GM18867 (cell line): ENCODE measurements at regions not wholly inside any gene's neighbourhood (a gene's known extent, or its start where the extent isn't known, plus 50 kb on each side); places are given as distances from the start of the nearest gene placed in this dataset.
"Not testable (repeated sequence)": the region's sequence is repeated elsewhere in the genome, so short reads cannot be mapped to it uniquely, and the experiment has no call there.

Experiments
- ATAC-seq: cut with Tn5 transposase; IDR thresholded peaks from one replicate; pipeline ENCODE4 v1.9.1; 2021; ENCODE audit warnings: mild to moderate bottlenecking, moderate library complexity; ENCODE audit not compliant: unreplicated experiment

DNA sequence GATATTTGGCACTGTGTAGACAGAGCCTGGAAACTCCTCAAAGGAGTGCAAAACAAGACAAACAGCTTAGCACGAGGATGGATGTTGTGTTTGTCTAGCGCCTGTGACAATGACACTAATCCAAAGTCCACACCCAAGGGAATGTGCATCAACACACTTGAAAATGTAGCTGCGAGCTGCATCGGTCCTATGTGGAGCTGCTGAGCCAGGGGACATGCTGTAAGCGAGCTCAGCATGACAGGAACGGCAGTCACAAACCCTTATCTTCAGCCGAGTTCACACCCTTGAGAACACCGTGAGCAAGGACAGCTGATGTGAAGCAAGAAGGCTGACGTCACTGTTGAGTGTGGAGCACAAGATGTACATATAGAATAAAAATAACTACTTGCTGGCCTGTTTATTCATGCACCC lies 684.3 kb downstream of the QKI start:
- no peak for ATAC-seq

DNA sequence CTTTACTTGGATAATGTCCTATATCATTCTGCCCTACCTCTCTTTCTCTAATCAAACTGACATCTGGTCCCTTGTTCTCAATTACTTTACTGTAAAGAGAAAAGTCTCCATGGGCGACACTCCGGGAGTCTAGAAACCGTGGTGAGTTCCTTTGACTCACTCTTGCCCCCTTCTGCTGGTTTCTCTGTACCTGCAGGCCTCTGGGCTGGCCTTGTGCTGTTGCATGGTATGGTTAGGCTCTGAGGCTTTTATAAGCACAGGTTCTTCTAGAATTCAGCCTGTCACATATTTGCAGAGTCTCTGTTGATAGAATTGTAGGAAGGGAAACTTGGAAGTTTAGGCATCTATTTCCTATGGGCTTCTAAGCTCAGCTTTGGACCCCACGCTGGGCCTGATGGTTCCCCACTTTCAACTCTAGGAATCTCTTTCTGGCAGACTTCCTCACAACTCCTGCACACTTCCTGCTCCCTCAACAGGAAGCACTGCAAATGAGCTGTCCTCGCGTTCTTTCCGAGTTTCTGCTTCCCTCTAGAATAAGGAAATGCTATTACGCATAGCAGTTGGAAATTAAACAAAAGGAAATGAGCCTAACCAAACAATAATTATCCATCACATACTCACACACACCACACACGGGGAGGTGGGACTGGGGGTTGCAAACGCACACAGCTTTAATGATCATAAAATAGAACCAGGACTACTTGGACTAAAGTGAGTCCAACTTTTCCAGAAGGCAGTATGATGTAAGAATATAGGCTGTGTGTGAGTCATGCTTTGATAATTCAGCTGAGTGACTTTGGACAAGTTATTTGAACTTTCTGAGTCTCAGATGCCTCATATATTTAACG lies 683.3 kb downstream of the QKI start:
- ATAC-seq = peak; percentile 41

DNA sequence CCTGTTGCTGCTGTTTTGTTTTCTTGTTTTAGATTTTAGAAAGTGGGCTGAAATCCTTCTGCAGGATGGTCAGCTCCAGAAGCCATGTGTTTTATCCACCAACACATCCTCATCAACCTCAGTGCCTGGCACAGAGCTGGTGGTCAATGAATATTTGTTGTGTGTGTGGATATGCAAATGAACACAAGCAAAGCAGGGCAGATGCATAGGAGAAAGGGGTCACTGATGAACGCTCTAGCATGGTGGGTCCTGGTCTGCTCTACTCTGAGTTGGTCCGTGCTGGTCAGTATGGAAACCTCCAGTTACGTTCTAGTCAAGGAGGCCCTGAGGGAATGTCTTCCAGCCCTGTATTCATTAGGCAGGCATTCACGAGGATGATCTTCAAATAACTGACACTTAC lies 682.5 kb downstream of the QKI start:
- no peak for ATAC-seq

DNA sequence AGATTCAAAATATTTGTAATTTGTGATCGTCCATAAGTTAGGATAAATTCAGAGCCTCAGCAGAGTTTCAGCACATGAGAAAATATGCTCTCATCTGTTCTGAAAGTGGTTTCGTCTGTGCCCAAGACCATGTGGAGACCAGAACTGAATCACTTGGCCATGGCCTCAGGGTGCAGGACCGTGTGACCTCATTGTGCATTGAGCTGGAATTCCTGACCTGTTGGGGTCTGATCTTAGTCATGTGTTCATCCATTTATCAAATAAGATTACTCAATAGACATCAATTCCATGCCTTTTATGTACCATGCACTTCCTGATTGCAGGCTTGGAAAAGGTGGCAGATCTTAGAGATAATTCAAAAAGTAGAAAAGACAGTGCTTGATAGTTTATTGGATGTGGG lies 680.5 kb downstream of the QKI start:
- no peak for ATAC-seq

DNA sequence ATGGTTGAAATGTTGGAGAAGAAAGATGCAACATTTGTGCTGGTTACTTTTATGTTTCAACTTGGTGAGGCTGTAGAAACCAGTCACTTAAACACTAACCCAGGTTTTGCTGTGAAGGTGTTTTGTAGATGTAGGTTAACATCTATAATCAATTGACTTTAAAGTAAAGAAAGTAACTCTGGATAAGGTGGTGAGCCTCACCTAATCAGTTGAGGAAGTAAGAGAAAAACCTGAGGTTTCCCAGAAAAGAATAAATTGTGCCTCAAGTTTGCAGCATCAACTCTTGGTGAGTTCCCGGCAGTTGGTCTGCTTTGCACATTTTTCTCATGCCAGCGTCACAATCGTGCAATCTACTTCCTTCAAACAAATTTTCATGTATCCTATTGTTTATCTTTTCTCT lies 673.4 kb downstream of the QKI start:
- ATAC-seq = no peak

DNA sequence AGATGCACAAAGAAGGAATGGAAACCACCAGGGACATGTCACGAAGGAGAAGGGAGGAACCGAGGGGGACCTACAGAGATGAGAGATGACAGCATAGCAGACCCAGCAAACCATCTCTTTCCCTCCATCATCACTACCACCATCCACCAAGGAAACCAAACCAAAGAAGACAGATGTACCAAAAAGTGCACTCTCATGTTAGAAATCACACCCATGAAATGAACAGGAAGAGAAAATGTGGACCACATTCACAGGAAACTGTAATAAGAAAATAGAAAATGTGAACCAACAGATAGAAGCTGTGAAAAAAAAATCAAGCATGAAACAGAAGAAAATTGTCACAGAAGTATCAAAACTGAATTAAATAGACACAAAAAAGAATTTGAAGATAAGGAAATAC lies 672.7 kb downstream of the QKI start:
- ATAC-seq = no peak

DNA sequence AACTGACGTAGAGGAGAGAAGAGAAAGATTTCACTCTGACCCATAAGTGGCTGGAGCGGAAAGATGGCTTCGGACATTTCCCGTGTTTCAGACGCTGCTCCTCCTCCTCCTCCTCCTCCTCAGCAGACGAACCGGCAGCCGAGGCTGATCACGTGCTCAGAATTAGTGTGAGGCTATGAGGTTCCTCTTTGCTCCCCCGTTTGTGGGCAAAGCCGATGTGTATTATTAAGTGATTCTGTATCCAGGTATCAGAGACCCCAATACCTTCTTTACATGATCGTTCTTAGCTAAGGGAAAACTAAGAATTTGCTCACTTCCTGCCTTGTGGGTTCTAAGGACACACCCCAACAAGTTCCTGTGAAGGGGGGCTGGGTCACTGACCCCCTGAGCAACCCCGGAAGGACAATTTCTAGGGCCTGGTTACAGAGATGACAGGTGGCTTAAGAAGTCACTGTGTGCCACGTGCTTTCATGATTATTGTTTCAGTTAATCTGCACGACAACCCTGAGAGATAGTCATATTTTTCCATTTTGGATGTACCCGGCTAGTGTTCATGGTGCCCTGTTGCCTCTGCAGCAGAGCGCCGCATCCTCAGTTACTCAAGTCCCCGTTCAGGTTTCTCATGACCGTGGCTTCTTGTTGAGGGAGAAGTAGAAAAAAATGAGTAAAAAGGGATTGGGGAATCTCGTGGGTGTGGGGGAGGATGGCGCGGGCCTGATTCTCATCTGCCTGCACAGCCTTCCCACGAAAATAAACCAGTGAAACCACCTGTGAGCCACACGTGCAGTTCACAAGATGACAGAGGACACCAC lies 671.8 kb downstream of the QKI start:
- ATAC-seq = no peak

DNA sequence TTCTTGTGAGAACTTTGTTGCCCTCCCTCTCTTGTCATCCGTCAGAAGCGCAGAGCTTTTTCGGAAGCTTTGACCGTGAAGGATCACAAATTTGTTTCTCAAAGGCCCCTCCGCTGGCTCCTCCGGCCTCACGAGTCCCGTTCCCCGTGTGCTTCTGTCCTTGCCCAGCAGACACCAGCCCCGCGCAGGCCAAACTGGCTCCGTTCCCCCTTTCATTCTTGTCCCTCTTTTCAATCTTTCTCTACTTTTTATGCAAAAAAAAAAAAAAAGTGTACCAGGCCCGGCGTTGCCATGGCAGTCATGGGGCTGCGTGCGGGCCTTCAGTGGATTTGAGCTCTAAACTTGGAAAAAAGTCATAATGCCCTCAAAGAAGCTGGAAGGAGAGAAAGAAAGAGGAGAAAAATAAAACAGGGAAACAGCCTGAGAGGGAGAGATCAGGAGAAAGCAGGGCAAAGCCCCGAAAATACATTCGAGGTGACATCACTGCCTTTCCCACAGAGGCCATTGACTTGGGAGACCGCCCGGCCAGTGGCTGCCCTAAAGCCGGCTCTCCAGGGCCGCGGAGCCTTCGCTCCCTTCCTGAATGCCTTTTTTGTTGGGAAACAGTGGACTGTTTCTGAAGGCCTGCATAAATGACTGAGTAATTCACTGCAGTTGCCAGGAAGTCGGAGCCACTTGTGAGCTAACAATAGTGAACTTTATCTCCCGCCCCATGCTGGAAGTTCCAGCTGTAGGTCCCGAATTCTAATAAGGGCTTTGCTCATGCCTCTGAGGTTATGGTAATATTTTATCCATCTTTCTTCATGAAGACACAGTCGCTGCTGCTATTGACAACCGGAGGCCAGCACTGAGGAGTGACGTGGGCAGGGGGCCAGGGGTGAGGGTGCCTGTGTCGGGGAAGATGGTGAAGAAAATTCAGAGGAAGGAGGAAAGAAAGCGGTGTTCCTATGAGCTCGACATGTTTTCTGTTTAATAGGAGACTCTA lies 670.9 kb downstream of the QKI start:
- ATAC-seq = no peak

DNA sequence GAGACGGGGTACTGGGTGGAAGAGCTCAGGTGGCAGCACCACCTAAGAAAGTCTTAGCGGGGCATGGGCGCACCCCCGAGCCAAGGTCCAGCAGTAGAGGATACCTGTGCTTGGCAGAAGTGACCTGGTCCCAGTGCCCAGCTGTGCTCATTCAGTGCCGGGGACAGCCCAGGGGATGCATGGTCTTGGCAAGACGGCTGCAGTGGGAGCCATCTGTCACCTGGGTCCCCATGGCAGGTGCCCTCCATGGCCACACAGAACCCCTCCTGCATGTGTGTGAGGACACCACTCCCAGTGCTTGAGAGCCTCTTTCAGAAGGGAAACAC lies 664.7 kb downstream of the QKI start:
- no peak for ATAC-seq

DNA sequence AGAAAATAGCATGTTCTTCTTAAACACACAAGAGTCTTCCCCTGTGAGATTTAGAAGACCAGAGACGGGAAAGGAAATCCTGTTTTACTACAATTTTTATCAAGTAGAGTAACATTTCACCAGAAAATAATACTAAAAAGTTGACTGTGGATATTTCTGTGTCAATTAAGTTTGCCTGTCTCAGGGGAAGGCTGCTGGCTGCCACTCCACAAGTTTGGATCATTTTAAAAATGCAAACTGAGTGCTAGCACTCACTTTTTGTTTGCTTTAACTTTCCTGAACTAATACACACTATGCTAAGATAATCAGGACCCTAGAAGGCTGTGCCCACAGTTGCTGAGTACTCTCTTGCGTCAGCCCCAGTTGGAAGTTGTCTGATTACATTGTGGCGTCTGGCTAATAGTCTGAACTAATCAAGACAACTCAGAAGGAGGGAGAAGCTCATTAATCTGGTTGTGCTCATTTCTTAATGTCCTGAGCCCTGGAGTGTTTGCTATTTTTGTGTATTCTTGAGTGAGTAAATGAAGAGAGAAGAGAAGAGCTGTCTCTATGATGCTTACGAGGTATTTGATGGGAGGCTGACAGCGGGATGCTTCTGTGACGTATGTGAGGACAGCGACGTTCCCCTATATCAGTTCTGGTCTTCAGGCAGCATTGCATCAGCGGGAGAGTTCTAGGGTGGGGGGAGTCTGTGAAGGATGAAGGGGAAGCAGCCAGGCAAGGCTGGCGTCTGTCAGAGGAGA lies 664.2 kb downstream of the QKI start:
- ATAC-seq = no peak

DNA sequence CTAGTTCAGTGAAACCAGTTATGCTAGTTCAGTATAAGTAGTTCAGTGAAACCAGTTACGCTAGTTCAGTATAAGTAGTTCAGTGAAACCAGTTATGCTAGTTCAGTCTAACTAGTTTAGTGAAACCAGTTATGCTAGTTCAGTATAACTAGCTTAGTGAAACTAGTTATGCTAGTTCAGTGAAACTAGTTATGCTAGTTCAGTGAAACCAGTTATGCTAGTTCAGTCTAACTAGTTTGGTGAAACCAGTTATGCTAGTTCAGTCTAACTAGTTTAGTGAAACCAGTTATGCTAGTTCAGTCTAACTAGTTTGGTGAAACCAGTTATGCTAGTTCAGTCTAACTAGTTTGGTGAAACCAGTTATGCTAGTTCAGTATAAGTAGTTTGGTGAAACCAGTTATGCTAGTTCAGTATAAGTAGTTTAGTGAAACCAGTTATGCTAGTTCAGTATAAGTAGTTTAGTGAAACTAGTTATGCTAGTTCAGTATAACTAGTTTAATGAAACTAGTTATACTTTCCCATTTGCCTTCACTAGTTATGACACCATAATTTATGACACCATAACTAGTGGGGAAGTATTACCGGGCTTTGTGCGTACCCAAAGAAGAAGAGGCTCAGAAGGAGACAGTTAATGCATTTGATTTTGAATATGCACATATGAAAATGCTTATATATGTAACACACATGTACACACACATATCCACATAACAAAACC lies 662.5 kb downstream of the QKI start:
- not testable (repeated sequence) for ATAC-seq

DNA sequence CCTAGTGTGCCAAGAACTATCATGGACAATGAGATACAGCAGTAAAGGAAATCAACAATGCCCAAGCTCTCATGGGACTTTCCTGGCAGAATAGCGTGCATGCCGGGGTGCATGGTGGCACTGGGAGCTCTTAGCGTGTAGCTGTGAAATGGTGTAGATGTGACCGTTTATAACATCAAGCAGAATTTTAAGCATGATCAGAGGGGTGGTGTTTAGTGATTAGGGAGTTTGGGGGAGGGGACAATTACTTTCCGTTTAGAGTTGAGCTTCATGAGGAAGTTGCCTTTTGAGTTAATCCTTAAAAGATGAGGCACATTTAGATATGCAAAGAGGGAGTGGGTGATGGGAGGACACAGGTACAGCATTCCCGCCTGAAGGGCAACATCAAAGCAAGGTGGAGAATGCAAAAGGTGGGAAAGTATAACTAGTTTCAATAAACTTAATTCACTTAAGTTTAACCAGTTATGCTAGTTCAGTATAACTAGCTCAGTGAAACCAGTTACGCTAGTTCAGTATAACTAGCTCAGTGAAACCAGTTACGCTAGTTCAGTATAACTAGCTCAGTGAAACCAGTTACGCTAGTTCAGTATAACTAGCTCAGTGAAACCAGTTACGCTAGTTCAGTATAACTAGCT lies 661.6 kb downstream of the QKI start:
- no peak for ATAC-seq

DNA sequence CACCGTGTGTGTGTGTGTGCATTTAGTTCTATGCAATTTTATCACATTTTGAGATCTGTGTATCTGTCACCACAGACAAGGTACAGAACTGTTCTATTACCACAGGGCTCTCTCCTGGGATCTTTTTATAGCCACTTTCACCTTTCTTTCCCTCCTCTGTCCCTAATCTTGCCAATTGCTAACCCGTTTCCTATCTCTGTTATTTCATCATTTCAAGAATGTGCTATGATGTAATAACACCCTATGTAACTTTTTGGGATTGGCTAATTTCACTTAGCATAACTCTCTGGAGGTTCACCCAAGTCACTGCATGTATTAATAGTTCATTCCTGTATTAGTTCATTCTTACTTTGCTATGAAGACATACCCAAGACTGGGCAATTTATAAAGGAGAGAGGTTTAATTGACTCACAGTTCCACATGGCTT lies 657.7 kb downstream of the QKI start:
- no peak for ATAC-seq

DNA sequence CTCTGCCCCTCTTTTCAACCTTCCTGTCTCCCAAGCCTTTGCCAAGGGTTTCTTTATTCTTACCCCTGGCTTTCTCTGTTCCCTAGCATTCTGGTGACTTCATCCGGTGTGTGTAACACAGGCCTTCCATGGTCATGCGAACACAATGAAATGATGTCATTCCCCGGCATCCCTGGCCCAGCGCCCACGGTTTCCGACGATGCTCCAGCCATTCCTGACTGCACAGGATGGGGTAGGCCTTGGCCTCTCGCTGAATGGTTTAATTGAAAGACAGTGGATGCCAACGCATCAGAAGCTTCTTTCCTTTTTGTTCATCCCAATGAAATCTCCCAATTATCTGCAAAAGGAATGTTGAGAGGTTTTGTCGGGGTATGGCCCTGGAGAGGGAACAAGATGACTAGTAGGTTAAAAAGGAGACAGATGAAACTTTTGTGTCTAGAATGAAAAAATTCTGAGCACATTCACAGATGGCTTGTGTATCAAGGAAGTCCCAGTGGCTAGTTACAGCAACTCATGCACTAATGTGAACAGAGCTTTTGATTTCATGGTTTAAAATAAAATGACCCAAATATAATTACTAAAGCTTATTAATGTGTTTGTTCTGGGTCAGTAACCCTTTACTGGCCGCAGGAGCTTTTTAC lies 655.0 kb downstream of the QKI start:
- no peak for ATAC-seq

DNA sequence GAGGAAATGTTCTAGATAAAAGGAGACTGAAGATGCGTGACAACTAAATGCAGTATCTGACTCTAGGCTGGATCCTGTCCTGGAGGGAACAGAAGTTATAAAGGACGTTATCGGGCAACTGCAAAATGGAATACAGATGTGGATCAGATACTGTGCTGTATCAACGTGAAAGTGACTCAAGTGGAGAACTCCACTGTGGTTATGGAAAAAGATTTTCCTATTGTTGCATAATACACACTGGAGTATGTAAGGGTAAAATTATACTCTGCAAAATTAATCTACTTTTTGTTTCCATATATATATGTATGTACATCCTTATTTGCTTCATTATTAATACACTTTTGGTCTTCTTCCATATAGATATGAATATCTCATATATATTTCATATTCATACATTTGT lies 654.0 kb downstream of the QKI start:
- no peak for ATAC-seq

DNA sequence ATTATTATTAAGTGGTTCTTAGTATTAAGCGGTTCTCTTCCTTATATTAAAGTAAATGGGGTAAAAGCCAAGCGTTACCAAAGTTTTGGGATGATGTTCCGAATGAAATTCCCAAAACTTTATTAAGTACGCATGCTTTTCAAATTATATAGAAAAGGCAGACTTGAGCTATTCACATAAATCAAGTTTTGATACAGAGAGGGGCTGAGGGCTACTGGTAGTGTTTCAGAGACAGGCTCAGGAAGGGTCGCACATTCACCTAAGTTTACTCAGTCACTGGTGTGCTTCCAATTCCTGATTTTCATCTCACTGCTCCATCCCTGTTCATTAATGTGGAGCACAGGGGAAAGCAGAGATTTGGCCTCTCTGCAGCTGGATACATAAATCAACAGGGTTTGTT lies 652.2 kb downstream of the QKI start:
- ATAC-seq = no peak

DNA sequence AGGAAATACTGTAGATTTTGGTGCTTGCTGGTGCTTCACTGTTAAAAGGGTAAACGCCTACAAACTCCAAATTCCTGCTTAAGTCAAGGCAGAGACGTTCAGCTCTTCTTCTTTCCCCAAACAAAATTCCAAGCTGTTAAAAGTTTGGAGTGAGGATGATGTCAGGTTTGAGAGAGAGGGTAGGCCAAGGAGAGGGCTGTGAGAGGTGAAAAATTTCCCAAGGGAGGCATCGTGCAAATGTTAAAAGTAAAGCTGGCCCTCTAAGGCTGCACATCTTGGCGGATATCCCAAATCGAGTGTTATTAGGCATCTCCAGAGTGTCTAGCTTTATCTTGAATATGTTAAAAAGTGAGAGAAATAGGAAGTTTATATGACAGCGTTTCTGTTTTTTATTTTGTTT lies 651.8 kb downstream of the QKI start:
- no peak for ATAC-seq

DNA sequence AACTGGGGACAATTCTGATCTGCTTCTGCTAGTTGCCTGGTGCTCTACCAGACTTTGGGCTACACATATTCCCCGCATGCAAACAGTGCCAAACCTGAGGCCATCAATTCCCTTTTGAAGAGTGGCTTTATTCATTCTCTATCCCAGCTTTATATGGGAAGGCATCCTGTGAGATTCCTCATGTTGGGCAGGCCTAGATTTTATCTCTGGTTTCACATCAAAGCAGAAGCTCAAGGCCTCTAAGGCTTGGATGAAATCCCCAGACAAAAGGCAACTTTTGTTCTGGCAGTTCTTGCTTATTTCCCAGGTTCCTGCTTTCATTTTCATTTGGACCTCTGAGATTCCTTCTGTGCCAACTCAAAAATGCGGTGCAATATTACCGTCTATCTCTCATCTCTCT lies 648.8 kb downstream of the QKI start:
- ATAC-seq = no peak

DNA sequence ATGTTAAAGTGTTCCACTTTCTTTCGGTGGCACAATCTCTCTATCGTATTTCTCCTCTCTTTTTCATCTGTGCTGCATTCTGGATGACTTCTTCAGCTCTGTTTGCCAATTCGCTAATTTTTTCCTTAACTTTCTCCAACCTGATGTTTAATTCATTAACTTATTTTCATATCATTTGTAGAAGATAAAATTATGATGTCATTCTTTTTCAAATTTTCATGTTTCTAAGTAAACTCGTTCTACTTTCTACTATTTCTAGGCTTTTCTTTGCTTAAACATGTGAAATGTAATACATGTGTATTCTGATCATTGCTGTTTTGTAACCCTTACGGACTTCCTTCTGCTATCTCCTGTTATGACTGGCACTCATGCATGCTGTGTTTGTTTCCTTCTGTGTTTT lies 648.4 kb downstream of the QKI start:
- ATAC-seq = no peak
